Neuron (in vitro differentiated cells): ENCODE measurements at regions not wholly inside any gene's neighbourhood (a gene's known extent, or its start where the extent isn't known, plus 50 kb on each side); places are given as distances from the start of the nearest gene placed in this dataset.

Source experiments
- H2AFZ ChIP-seq: one replicate; pipeline ENCODE4 v1.6.1; 2013; ENCODE audit warnings: low read depth, mild to moderate bottlenecking, inconsistent platforms, low read length, moderate library complexity
- H3K27me3 ChIP-seq: one replicate; pipeline ENCODE4 v1.6.1; 2013; ENCODE audit warnings: low read length; ENCODE audit not compliant: insufficient read depth
- H3K36me3 ChIP-seq: one replicate; pipeline ENCODE4 v1.6.1; 2013; ENCODE audit warnings: low read length; ENCODE audit not compliant: insufficient read depth
- H3K4me1 ChIP-seq: one replicate; pipeline ENCODE4 v1.6.1; 2013; ENCODE audit warnings: low read length; ENCODE audit not compliant: insufficient read depth
- H3K4me3 ChIP-seq: 2 replicates; pipeline ENCODE4 v1.5.1; 2013; ENCODE audit warnings: mild to moderate bottlenecking, low read length, moderate library complexity
- H3K9me3 ChIP-seq: one replicate; pipeline ENCODE4 v1.6.1; 2013; ENCODE audit warnings: low read length

GRCh38 chr9:108637340-108637739 is 218.4 kb downstream of the ACTL7B start:
- Histone ChIP-seq H3K36me3 (no peaks in the 10 kb centered on the region), H3K4me1 (no peaks in the 10 kb centered on the region), H3K4me3 (no peak overlapping the region), H2AFZ (no peak overlapping the region), H3K9me3 (no peaks in the 10 kb centered on the region), H3K27me3 (no peaks in the 10 kb centered on the region)

GRCh38 chr9:108636013-108636412 is 219.8 kb downstream of the ACTL7B start:
- no peak overlapping the region for H3K4me3 ChIP-seq
- H2AFZ ChIP-seq, result no peak overlapping the region
- H3K36me3 ChIP-seq, result no peaks in the 10 kb centered on the region
- no peaks in the 10 kb centered on the region for H3K27me3 ChIP-seq
- H3K4me1 ChIP-seq, result no peaks in the 10 kb centered on the region
- no peaks in the 10 kb centered on the region for H3K9me3 ChIP-seq

GRCh38 chr9:108634672-108635462 is 220.9 kb downstream of the ACTL7B start:
- H2AFZ ChIP-seq, result no peak overlapping the region
- H3K4me1 ChIP-seq, result no peaks in the 10 kb centered on the region
- no peaks in the 10 kb centered on the region for H3K27me3 ChIP-seq
- H3K4me3 ChIP-seq, result no peak overlapping the region
- H3K36me3 ChIP-seq, result no peaks in the 10 kb centered on the region
- H3K9me3 ChIP-seq, result no peaks in the 10 kb centered on the region

- no peaks in the 10 kb centered on the region for H3K27me3 ChIP-seq
- H2AFZ ChIP-seq, result no peak overlapping the region
- H3K4me1 ChIP-seq, result no peaks in the 10 kb centered on the region
- H3K9me3 ChIP-seq, result no peaks in the 10 kb centered on the region
- no peaks in the 10 kb centered on the region for H3K36me3 ChIP-seq
- H3K4me3 ChIP-seq, result no peak overlapping the region
Observed at GRCh38 chr9:108634204-108634603, 221.6 kb downstream of the ACTL7B start.

GRCh38 chr9:108631496-108632285 is 224.1 kb downstream of the ACTL7B start:
- H3K36me3 ChIP-seq, result no peaks in the 10 kb centered on the region
- H2AFZ ChIP-seq, result no peak overlapping the region
- no peaks in the 10 kb centered on the region for H3K9me3 ChIP-seq
- no peaks in the 10 kb centered on the region for H3K27me3 ChIP-seq
- no peak overlapping the region for H3K4me3 ChIP-seq
- H3K4me1 ChIP-seq, result no peaks in the 10 kb centered on the region

- Histone ChIP-seq H3K4me1 (no peaks in the 10 kb centered on the region), H3K9me3 (no peaks in the 10 kb centered on the region), H3K27me3 (no peaks in the 10 kb centered on the region), H2AFZ (no peak overlapping the region), H3K36me3 (no peaks in the 10 kb centered on the region), H3K4me3 (no peak overlapping the region)
Observed at GRCh38 chr9:108628316-108628715, 227.5 kb downstream of the ACTL7B start.

GRCh38 chr9:108626743-108627142 is 229.0 kb downstream of the ACTL7B start:
- Histone ChIP-seq H3K4me1 (no peaks in the 10 kb centered on the region), H3K36me3 (no peaks in the 10 kb centered on the region), H3K4me3 (no peak overlapping the region), H3K9me3 (no peaks in the 10 kb centered on the region), H3K27me3 (no peaks in the 10 kb centered on the region), H2AFZ (no peak overlapping the region)

GRCh38 chr9:108621991-108622855 is 233.6 kb downstream of the ACTL7B start:
- H3K36me3 ChIP-seq, result no peaks in the 10 kb centered on the region
- no peaks in the 10 kb centered on the region for H3K4me1 ChIP-seq
- H3K9me3 ChIP-seq, result no peaks in the 10 kb centered on the region
- H3K4me3 ChIP-seq, result no peak overlapping the region
- no peaks in the 10 kb centered on the region for H3K27me3 ChIP-seq
- H2AFZ ChIP-seq, result no peak overlapping the region

GRCh38 chr9:108620767-108621166 is 235.0 kb downstream of the ACTL7B start:
- no peak overlapping the region for H2AFZ ChIP-seq
- H3K9me3 ChIP-seq, result no peaks in the 10 kb centered on the region
- H3K27me3 ChIP-seq, result no peaks in the 10 kb centered on the region
- H3K4me3 ChIP-seq, result no peak overlapping the region
- no peaks in the 10 kb centered on the region for H3K36me3 ChIP-seq
- no peaks in the 10 kb centered on the region for H3K4me1 ChIP-seq

GRCh38 chr9:108618906-108619550 is 236.8 kb downstream of the ACTL7B start:
- Histone ChIP-seq H3K4me1 (no peaks in the 10 kb centered on the region), H2AFZ (no peak overlapping the region), H3K4me3 (no peak overlapping the region), H3K36me3 (no peaks in the 10 kb centered on the region), H3K9me3 (no peaks in the 10 kb centered on the region), H3K27me3 (no peaks in the 10 kb centered on the region)

- H3K4me3 ChIP-seq, result no peak overlapping the region
- H2AFZ ChIP-seq, result no peak overlapping the region
- no peaks in the 10 kb centered on the region for H3K9me3 ChIP-seq
- H3K27me3 ChIP-seq, result no peaks in the 10 kb centered on the region
- no peaks in the 10 kb centered on the region for H3K36me3 ChIP-seq
- H3K4me1 ChIP-seq, result no peaks in the 10 kb centered on the region
Observed at GRCh38 chr9:108617676-108618075, 238.1 kb downstream of the ACTL7B start.

GRCh38 chr9:108615152-108615551 is 240.6 kb downstream of the ACTL7B start:
- H3K27me3 ChIP-seq, result no peaks in the 10 kb centered on the region
- no peaks in the 10 kb centered on the region for H3K9me3 ChIP-seq
- no peaks in the 10 kb centered on the region for H3K36me3 ChIP-seq
- H3K4me3 ChIP-seq, result no peak overlapping the region
- H2AFZ ChIP-seq, result no peak overlapping the region
- no peaks in the 10 kb centered on the region for H3K4me1 ChIP-seq
